IMR-90 (cell line): ENCODE measurements at regions not wholly inside any gene's neighbourhood (a gene's known extent, or its start where the extent isn't known, plus 50 kb on each side); places are given as distances from the start of the nearest gene placed in this dataset.

Experiments used
- ATAC-seq: fragments of 200-7000 bp; cut with Tn5 transposase; 2 replicates; pipeline ENCODE4 v1.9.1; 2020; ENCODE audit warnings: low read depth, mild to moderate bottlenecking, moderate library complexity
- BruUV-seq: library from RNA; stranded (reverse); fragments of 400-500 nt; replicated peaks from 2 replicates; lab custom pipeline; 2021; lab: Mats Ljungman, UMichigan
- CTCF ChIA-PET: fragments of 300-600 bp; formaldehyde crosslinking; extraction: SDS; loops from one replicate; lab custom pipeline; 2021; ENCODE audit warnings: antibody characterized with exemption; lab: Yijun Ruan, JAX
- POLR2A ChIA-PET: fragments of 300-600 bp; sonication (Branson Sonifier 250); formaldehyde crosslinking; loops from one replicate; lab custom pipeline; 2022; ENCODE audit warnings: antibody characterized with exemption; ENCODE audit not compliant: unreplicated experiment; lab: Charles Lee
- DNase-seq: peaks from one replicate; pipeline ENCODE4 v3.0.0; 2013
- H2AFZ ChIP-seq: replicated peaks from 2 replicates; pipeline ENCODE3; 2013; ENCODE audit warnings: low read length, mild to moderate bottlenecking; ENCODE audit not compliant: poor library complexity
- H2AK5ac ChIP-seq: 2 replicates; pipeline ENCODE4 v1.6.1; 2013; ENCODE audit warnings: low read depth, low read length, inconsistent platforms
- H2AK9ac ChIP-seq: replicated peaks from 2 replicates; pipeline ENCODE3; 2013; ENCODE audit warnings: mild to moderate bottlenecking, low read depth, low read length, moderate library complexity; ENCODE audit not compliant: poor library complexity
- H2BK120ac ChIP-seq: 2 replicates; pipeline ENCODE4 v1.6.1; 2013; ENCODE audit warnings: low read depth, low read length, inconsistent platforms
- H2BK15ac ChIP-seq: 3 replicates; pipeline ENCODE4 v1.6.1; 2013; ENCODE audit warnings: low read depth, low read length, inconsistent platforms
- H2BK20ac ChIP-seq: 2 replicates; pipeline ENCODE4 v1.6.1; 2013; ENCODE audit warnings: low read depth, mild to moderate bottlenecking, inconsistent platforms, low read length, moderate library complexity
- H2BK5ac ChIP-seq: 2 replicates; pipeline ENCODE4 v1.6.1; 2013; ENCODE audit warnings: mild to moderate bottlenecking, low read depth, low read length, inconsistent platforms; ENCODE audit not compliant: poor library complexity, severe bottlenecking
- H3K14ac ChIP-seq: replicated peaks from 2 replicates; pipeline ENCODE4 v1.6.1; 2013; ENCODE audit warnings: low read depth, low read length, inconsistent platforms
- H3K18ac ChIP-seq: 2 replicates; pipeline ENCODE4 v1.6.1; 2013; ENCODE audit warnings: low read depth, low read length, control low read depth
- H3K23ac ChIP-seq: 2 replicates; pipeline ENCODE4 v1.6.1; 2013; ENCODE audit warnings: low read depth, low read length, inconsistent platforms
- H3K27ac ChIP-seq: 2 replicates; pipeline ENCODE4 v1.5.1; 2013; ENCODE audit warnings: mild to moderate bottlenecking, control low read depth, low read length; ENCODE audit not compliant: insufficient read depth
- H3K27me3 ChIP-seq: 2 replicates; pipeline ENCODE4 v1.6.1; 2013; ENCODE audit warnings: low read length; ENCODE audit not compliant: control insufficient read depth, insufficient read depth
- H3K36me3 ChIP-seq: 2 replicates; pipeline ENCODE4 v1.6.1; 2013; ENCODE audit warnings: low read length, mixed read lengths; ENCODE audit not compliant: control insufficient read depth, insufficient read depth
- H3K4ac ChIP-seq: 2 replicates; pipeline ENCODE4 v1.6.1; 2013; ENCODE audit warnings: low read depth, low read length, inconsistent platforms
- H3K4me1 ChIP-seq: 2 replicates; pipeline ENCODE4 v1.6.1; 2013; ENCODE audit warnings: low read length, mixed read lengths; ENCODE audit not compliant: control insufficient read depth, insufficient read depth
- H3K4me2 ChIP-seq: 2 replicates; pipeline ENCODE4 v1.6.1; 2013; ENCODE audit warnings: low read depth, mild to moderate bottlenecking, control low read depth, low read length, moderate library complexity
- H3K4me3 ChIP-seq: 2 replicates; pipeline ENCODE4 v1.5.1; 2013; ENCODE audit warnings: low read depth, mild to moderate bottlenecking, control low read depth, low read length, moderate library complexity; ENCODE audit not compliant: insufficient read depth
- H3K56ac ChIP-seq: 2 replicates; pipeline ENCODE4 v1.6.1; 2013; ENCODE audit warnings: low read length, inconsistent platforms; ENCODE audit not compliant: insufficient read depth; ENCODE audit errors: extremely low read depth
- H3K79me1 ChIP-seq, 2 experiments: 2 replicates each; pipeline ENCODE4 v1.6.1; 2013; ENCODE audit warnings: low read length in 2 of 2, inconsistent platforms in 1 of 2, low read depth in 1 of 2
- H3K9ac ChIP-seq: 2 replicates; pipeline ENCODE4 v1.6.1; 2013; ENCODE audit warnings: low read depth, low read length, control low read depth
- H3K9me1 ChIP-seq: 2 replicates; pipeline ENCODE4 v1.6.1; 2013; ENCODE audit warnings: low read length, inconsistent platforms; ENCODE audit not compliant: insufficient read depth
- H3K9me3 ChIP-seq: 2 replicates; pipeline ENCODE4 v1.6.1; 2013; ENCODE audit warnings: low read length; ENCODE audit not compliant: control insufficient read depth, insufficient read depth
- H4K20me1 ChIP-seq: 2 replicates; pipeline ENCODE4 v1.6.1; 2013; ENCODE audit warnings: low read length, inconsistent platforms; ENCODE audit not compliant: insufficient read depth
- H4K5ac ChIP-seq: 2 replicates; pipeline ENCODE4 v1.6.1; 2013; ENCODE audit warnings: mild to moderate bottlenecking, low read depth, low read length, control low read depth
- H4K8ac ChIP-seq, 2 experiments: 2 replicates each; pipeline ENCODE4 v1.6.1; 2013; ENCODE audit warnings: low read depth in 2 of 2, low read length in 2 of 2, control low read depth in 1 of 2, inconsistent platforms in 1 of 2
- H4K91ac ChIP-seq: 2 replicates; pipeline ENCODE4 v1.6.1; 2013; ENCODE audit warnings: low read depth, low read length, inconsistent platforms; ENCODE audit not compliant: insufficient read depth
- BHLHE40 ChIP-seq: fragments of 150-350 bp; IDR thresholded peaks from 2 replicates; pipeline ENCODE4 v1.6.1; 2016; ENCODE audit warnings: mild to moderate bottlenecking, low read depth, low read length
- CTCF ChIP-seq: conservative IDR thresholded peaks from 2 replicates; pipeline ENCODE4 v1.5.1; 2012; ENCODE audit warnings: mild to moderate bottlenecking, low read depth, low read length, improper control_type of control experiment
- MAFK ChIP-seq: IDR thresholded peaks from 2 replicates; pipeline ENCODE4 v1.6.1; 2012; ENCODE audit warnings: low read depth, low read length, improper control_type of control experiment
- MAZ ChIP-seq: IDR thresholded peaks from 2 replicates; pipeline ENCODE4 v1.6.1; 2012; ENCODE audit warnings: low read depth, mild to moderate bottlenecking, low read length, improper control_type of control experiment, moderate library complexity, borderline replicate concordance
- MXI1 ChIP-seq: IDR thresholded peaks from 2 replicates; pipeline ENCODE4 v1.6.1; 2012; ENCODE audit warnings: low read depth, mild to moderate bottlenecking, low read length, moderate library complexity, borderline replicate concordance
- NFE2L2 ChIP-seq: fragments of 150-350 bp; IDR thresholded peaks from 2 replicates; pipeline ENCODE4 v1.6.1; 2016; ENCODE audit warnings: low read depth, mild to moderate bottlenecking, low read length
- POLR2A ChIP-seq: IDR thresholded peaks from 2 replicates; pipeline ENCODE4 v1.6.1; 2012; ENCODE audit warnings: mild to moderate bottlenecking, low read depth, low read length
- RAD21 ChIP-seq: IDR thresholded peaks from 2 replicates; pipeline ENCODE4 v1.6.1; 2012; ENCODE audit warnings: low read length, improper control_type of control experiment
- RCOR1 ChIP-seq: IDR thresholded peaks from 2 replicates; pipeline ENCODE4 v1.6.1; 2012; ENCODE audit warnings: mild to moderate bottlenecking, low read length, improper control_type of control experiment; ENCODE audit not compliant: insufficient replicate concordance
- RFX5 ChIP-seq: IDR thresholded peaks from 2 replicates; pipeline ENCODE4 v1.8.0; 2012; ENCODE audit warnings: low read depth, mild to moderate bottlenecking, low read length, moderate library complexity
- SMC3 ChIP-seq: fragments of 150-350 bp; IDR thresholded peaks from 2 replicates; pipeline ENCODE4 v1.6.1; 2016; ENCODE audit warnings: low read depth, mild to moderate bottlenecking, antibody characterized with exemption, low read length, moderate library complexity
- WGBS, 2 experiments: methylation state at CpG; one replicate each; pipeline versions ENCODE4 v1.1.5 to v1.1.7; 2013; ENCODE audit warnings: missing lambda C conversion rate in 2 of 2; ENCODE audit not compliant: insufficient read length in 1 of 2; ENCODE audit errors: extremely low coverage in 2 of 2; 5-methylcytosine and 5-hydroxymethylcytosine counted together
- dilution Hi-C: fragments of 300-500 bp; cut with HindIII; formaldehyde crosslinking; loops from one replicate; pipeline ENCODE4 v1.14.3; 2018; ENCODE audit warnings: low sequenced_read_pairs; ENCODE audit not compliant: unreplicated experiment
- in situ Hi-C: fragments of 300-500 bp; cut with MboI; formaldehyde crosslinking; loops from 3 replicates; pipeline ENCODE4 v1.14.3; 2019; ENCODE audit warnings: low sequenced_read_pairs, inconsistent platforms, mixed read lengths
- intact Hi-C: fragments of 100-400 bp; cut with micrococcal nuclease; formaldehyde crosslinking; loops from 2 replicates; pipeline ENCODE4 v1.10.0; 2022

DNA sequence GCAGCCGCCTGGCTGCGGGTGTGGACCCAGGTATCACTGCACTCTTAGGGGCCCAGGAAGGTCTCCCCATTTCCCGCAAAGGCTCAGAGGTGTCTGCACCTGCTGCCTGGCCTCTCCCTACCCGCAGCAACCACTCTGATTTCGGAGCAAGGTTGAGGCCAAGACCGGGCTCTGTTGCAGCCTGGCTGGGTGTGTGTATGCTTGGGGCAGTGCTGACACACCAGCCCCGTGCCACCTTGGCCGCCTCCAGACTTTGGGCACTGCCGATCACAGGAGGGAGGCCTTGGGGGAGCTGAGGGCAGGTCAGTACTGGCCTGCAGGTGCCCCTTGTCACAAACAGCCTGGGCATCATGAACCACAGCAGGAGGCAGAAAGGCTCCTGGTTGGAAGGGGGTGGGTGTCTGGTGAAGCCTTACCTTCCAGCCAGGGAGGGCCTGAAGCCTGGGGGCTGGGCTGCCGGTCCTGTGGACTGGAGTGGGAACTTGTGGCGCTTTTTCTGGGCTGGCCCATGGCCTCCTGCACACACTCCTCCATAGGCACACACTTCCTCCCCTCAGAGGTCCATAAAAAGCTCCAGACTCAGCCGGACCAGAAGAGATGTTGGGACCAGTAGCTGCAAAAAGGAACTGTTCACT, 519.5 kb downstream of the RWDD3 start:
- H3K4ac ChIP-seq: no peak overlapping the region
- H4K91ac ChIP-seq: no peak overlapping the region
- DNase-seq: no peak
- ChIA-PET POLR2A (no interaction called here), CTCF (no interaction called here)
- peaks cover 9% of the 10 kb centered on the region; the same call in 1 of the 2 replicates for H3K9me3 ChIP-seq
- no peak overlapping the region for H3K4me3 ChIP-seq
- no peaks in the 10 kb centered on the region for H3K27me3 ChIP-seq
- no peak overlapping the region for H2BK15ac ChIP-seq
- no peak overlapping the region for H2AK5ac ChIP-seq
- ATAC-seq: no peak
- dilution Hi-C loops: no loop called here
- no peaks in the 10 kb centered on the region for H3K36me3 ChIP-seq
- H3K9ac ChIP-seq: no peak overlapping the region
- H3K4me2 ChIP-seq: no peak overlapping the region
- no peak for TF ChIP-seq RAD21
- no peak for TF ChIP-seq CTCF
- TF ChIP-seq RFX5: no peak
- TF ChIP-seq MAFK: no peak
- no peak for TF ChIP-seq POLR2A
- no peak for TF ChIP-seq MXI1
- no peak for TF ChIP-seq MAZ
- no peak for TF ChIP-seq RCOR1
- TF ChIP-seq NFE2L2: no peak
- TF ChIP-seq BHLHE40: no peak
- TF ChIP-seq SMC3: no peak
- 85% methylated on average over 4 of the region's 12 CpGs; no CpG with 5 or more reads in 1 of the 2 experiments for WGBS, 2 experiments
- no peak overlapping the region for H3K14ac ChIP-seq
- no peak overlapping the region for H4K8ac ChIP-seq
- H2AFZ ChIP-seq: no peak overlapping the region
- intact Hi-C loops: no loop called here
- BruUV-seq: no TSS peak
- H3K79me1 ChIP-seq: no peaks in the 10 kb centered on the region
- no peak overlapping the region for H3K27ac ChIP-seq
- no peak overlapping the region for H3K18ac ChIP-seq
- no peak overlapping the region for H2BK20ac ChIP-seq
- no peak overlapping the region for H2AK9ac ChIP-seq
- H2BK120ac ChIP-seq: no peak overlapping the region
- no peaks in the 10 kb centered on the region for H4K20me1 ChIP-seq
- in situ Hi-C loops: no loop called here
- no peak overlapping the region for H3K23ac ChIP-seq
- H3K56ac ChIP-seq: no peak overlapping the region
- H3K9me1 ChIP-seq: no peaks in the 10 kb centered on the region
- H2BK5ac ChIP-seq: no peak overlapping the region
- no peak overlapping the region for H4K5ac ChIP-seq
- H3K4me1 ChIP-seq: no peaks in the 10 kb centered on the region
